ENCODE measurements at regions not wholly inside any gene's neighbourhood (a gene's known extent, or its start where the extent isn't known, plus 50 kb on each side); places are given as distances from the start of the nearest gene placed in this dataset.

DNA sequence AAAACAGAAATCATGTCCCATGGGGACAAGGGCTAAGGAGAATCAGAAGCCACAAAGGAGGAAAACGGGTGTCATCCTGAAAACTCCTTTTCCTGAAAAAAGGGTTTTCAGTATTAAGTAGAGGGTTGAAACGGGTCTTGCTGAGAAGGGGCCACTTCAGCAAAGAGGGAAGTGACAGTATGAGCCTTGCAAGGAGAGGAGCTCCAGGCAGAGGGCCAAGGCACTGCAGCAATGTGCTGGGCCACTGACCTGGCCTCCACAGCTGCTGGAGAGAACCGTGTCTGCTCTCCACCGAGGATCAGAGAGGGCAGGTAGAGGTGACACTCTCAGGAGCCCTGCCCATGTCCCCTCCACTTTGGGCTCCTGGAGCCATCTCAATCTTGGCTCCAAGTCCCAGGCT lies 103.3 kb downstream of the NCOR2 start:
- H3K4me2 ChIP-seq (ENCODE audit: low read length): no peak overlapping the region
- no peak for TF ChIP-seq EZH2phosphoT487 (IDR thresholded peaks at IDR 0.05; ENCODE audit: borderline replicate concordance, low read length)
- TF ChIP-seq, protein P1, sequence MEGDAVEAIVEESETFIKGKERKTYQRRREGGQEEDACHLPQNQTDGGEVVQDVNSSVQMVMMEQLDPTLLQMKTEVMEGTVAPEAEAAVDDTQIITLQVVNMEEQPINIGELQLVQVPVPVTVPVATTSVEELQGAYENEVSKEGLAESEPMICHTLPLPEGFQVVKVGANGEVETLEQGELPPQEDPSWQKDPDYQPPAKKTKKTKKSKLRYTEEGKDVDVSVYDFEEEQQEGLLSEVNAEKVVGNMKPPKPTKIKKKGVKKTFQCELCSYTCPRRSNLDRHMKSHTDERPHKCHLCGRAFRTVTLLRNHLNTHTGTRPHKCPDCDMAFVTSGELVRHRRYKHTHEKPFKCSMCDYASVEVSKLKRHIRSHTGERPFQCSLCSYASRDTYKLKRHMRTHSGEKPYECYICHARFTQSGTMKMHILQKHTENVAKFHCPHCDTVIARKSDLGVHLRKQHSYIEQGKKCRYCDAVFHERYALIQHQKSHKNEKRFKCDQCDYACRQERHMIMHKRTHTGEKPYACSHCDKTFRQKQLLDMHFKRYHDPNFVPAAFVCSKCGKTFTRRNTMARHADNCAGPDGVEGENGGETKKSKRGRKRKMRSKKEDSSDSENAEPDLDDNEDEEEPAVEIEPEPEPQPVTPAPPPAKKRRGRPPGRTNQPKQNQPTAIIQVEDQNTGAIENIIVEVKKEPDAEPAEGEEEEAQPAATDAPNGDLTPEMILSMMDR (IDR thresholded peaks at IDR 0.05; ENCODE audit: low read depth, low read length, poor library complexity, severe bottlenecking): no peak
- peaks cover 7% of the 10 kb centered on the region for H4K20me1 ChIP-seq (ENCODE audit: control insufficient read depth, insufficient read depth, low read depth, low read length)
- 0 out of 2 replicates have a peak, but pooled peaks cover 2% of the 10 kb centered on the region for H3K79me2 ChIP-seq (ENCODE audit: control insufficient read depth, low read length)
- peaks cover 6% of the 10 kb centered on the region for H3K9me3 ChIP-seq (ENCODE audit: control insufficient read depth, insufficient read depth, low read length)
- peaks cover 22% of the 10 kb centered on the region for H3K4me1 ChIP-seq (ENCODE audit: control insufficient read depth, low read length)
- H3K9me2 ChIP-seq (replicated peaks; ENCODE audit: control insufficient read depth, low read length): no peaks in the 10 kb centered on the region
- no peak overlapping the region for H3K27ac ChIP-seq (ENCODE audit: low read depth, low read length)
- peaks cover 4% of the 10 kb centered on the region; the same call in 1 of the 2 replicates for H3F3A ChIP-seq (ENCODE audit: control insufficient read depth, insufficient read depth)
- H3K27me3 ChIP-seq (ENCODE audit: control insufficient read depth, low read length): no peaks in the 10 kb centered on the region
- H3K4me3 ChIP-seq (ENCODE audit: low read length): no peak overlapping the region
- H3K36me3 ChIP-seq (ENCODE audit: control insufficient read depth, low read length): peaks cover 20% of the 10 kb centered on the region

- peaks cover 3% of the 10 kb centered on the region; the same call in 1 of the 2 replicates for H3K9me3 ChIP-seq (ENCODE audit: control insufficient read depth, insufficient read depth, low read length)
- H3K36me3 ChIP-seq (ENCODE audit: control insufficient read depth, low read length): peaks cover 18% of the 10 kb centered on the region
- H3F3A ChIP-seq (ENCODE audit: control insufficient read depth, insufficient read depth): peaks cover 4% of the 10 kb centered on the region; the same call in 1 of the 2 replicates
- H3K27me3 ChIP-seq (ENCODE audit: control insufficient read depth, low read length): no peaks in the 10 kb centered on the region
- peaks cover 22% of the 10 kb centered on the region for H3K4me1 ChIP-seq (ENCODE audit: control insufficient read depth, low read length)
- no peaks in the 10 kb centered on the region for H3K9me2 ChIP-seq (replicated peaks; ENCODE audit: control insufficient read depth, low read length)
- no peaks in the 10 kb centered on the region for H3K79me2 ChIP-seq (ENCODE audit: control insufficient read depth, low read length)
- H3K4me3 ChIP-seq (ENCODE audit: low read length): no peak overlapping the region
- peaks cover 7% of the 10 kb centered on the region for H4K20me1 ChIP-seq (ENCODE audit: control insufficient read depth, insufficient read depth, low read depth, low read length)
- no peak overlapping the region for H3K4me2 ChIP-seq (ENCODE audit: low read length)
- TF ChIP-seq, protein P1 (IDR thresholded peaks at IDR 0.05; ENCODE audit: low read depth, low read length, poor library complexity, severe bottlenecking): no peak
- no peak for TF ChIP-seq EZH2phosphoT487 (IDR thresholded peaks at IDR 0.05; ENCODE audit: borderline replicate concordance, low read length)
- H3K27ac ChIP-seq (ENCODE audit: low read depth, low read length): no peak overlapping the region
Measured at GRCh38 chr12:124463341-124463921, 104.0 kb downstream of the NCOR2 start.

DNA sequence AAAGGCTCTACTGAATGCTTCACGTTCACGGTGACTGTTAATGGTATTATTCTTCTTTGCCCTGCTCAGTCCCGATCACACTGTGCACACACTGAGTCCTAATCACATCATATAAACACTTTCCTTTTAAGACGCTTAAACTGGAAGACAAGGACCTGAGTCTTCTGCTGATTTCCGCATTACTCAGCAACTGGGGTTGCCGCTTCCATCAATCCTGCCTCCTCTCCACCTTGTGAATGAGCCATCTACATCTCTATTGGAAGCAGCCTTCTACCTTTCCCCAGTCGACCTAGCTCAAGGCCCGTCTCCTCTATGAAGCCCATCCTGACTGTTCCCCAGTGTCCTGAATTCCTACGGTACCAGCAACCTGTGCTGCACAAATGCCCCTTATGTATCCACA lies 104.7 kb downstream of the NCOR2 start:
- TF ChIP-seq, protein P1 (IDR thresholded peaks at IDR 0.05; ENCODE audit: low read depth, low read length, poor library complexity, severe bottlenecking): no peak
- no peak for TF ChIP-seq EZH2phosphoT487 (IDR thresholded peaks at IDR 0.05; ENCODE audit: borderline replicate concordance, low read length)
- Histone ChIP-seq H3F3A (ENCODE audit: control insufficient read depth, insufficient read depth) (peaks cover 4% of the 10 kb centered on the region; the same call in 1 of the 2 replicates), H3K9me3 (ENCODE audit: control insufficient read depth, insufficient read depth, low read length) (peaks cover 3% of the 10 kb centered on the region; the same call in 1 of the 2 replicates), H3K79me2 (ENCODE audit: control insufficient read depth, low read length) (no peaks in the 10 kb centered on the region), H3K4me2 (ENCODE audit: low read length) (no peak overlapping the region), H3K27me3 (ENCODE audit: control insufficient read depth, low read length) (no peaks in the 10 kb centered on the region), H3K9me2 (replicated peaks; ENCODE audit: control insufficient read depth, low read length) (no peaks in the 10 kb centered on the region), H3K4me3 (ENCODE audit: low read length) (no peak overlapping the region), H4K20me1 (ENCODE audit: control insufficient read depth, insufficient read depth, low read depth, low read length) (peaks cover 7% of the 10 kb centered on the region), H3K36me3 (ENCODE audit: control insufficient read depth, low read length) (peaks cover 18% of the 10 kb centered on the region), H3K4me1 (ENCODE audit: control insufficient read depth, low read length) (peaks cover 28% of the 10 kb centered on the region), H3K27ac (ENCODE audit: low read depth, low read length) (no peak overlapping the region)
